ENCODE measurements at regions not wholly inside any gene's neighbourhood (a gene's known extent, or its start where the extent isn't known, plus 50 kb on each side); places are given as distances from the start of the nearest gene placed in this dataset.

DNA sequence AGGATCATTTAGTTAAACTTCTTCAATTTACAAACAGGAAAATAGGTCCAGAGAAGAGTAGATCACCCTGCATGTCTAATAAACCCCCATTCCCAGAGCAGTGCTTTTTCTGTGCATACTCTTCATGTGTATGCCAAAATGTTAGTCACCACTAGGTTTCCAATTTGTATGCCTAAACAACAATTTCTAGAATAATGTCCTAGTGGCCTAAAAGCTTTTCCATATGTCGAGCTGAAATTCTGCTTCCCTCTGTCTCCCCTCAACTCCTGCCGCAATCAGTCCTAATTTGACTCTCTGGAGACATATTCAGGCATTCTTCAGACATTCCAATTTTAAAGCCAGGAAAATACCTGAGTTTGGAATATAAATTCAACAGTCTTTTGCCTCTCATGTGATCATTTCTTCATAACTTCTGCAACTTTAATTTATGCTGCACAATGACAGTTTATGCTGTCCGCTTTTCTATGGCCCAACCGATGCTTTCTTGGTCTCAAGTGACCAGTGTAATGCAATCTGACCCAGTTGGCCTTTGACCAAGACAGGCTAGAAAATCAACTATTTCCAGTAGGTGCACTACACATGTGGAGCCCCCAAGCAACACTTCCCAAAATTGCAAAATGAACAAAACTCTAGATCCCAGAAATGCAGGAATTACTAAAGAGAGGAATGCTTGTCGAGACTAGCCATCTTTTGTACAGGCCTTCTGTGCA, 122.9 kb upstream of the FMR1 start:
- H3K4me3 ChIP-seq (ENCODE audit: low read depth, low read length) = no peak overlapping the region
- DNase-seq (ENCODE audit: low read depth) = no peak
- TF ChIP-seq CTCF (IDR thresholded peaks at IDR 0.05; ENCODE audit: insufficient read depth, low read depth, low read length) = no peak

DNA sequence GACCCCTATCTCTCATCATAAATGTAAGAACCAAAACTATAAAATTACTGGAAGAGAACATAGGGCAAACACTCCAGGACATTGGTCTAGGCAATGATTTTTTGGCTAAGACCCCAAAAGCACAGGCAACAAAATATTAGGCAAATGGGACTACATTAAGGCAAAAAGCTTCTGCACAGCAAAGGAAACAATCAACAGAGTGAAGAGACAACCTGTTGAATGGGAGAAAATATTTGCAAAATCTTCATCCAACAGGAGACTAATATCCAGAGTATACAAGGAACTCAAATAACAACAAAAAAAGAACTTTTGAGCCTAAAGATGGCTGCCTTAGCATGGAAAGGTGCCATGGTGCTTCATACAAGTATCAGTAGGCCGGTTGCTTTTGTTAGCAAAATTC, 111.1 kb upstream of the FMR1 start:
- no peak for DNase-seq (ENCODE audit: low read depth)
- no peak overlapping the region for H3K4me3 ChIP-seq (ENCODE audit: low read depth, low read length)

GRCh38 chrX:147803948-147804347, 107.8 kb upstream of the FMR1 start:
- DNase-seq (ENCODE audit: low read depth) = no peak
- TF ChIP-seq CTCF (IDR thresholded peaks at IDR 0.05; ENCODE audit: insufficient read depth, low read depth, low read length) = no peak
- H3K4me3 ChIP-seq (ENCODE audit: low read depth, low read length) = no peak overlapping the region

More for the DNA sequence above, 111.1 kb upstream of the FMR1 start:
- TF ChIP-seq CTCF (IDR thresholded peaks at IDR 0.05; ENCODE audit: insufficient read depth, low read depth, low read length) = no peak

- no peak for TF ChIP-seq CTCF (IDR thresholded peaks at IDR 0.05; ENCODE audit: insufficient read depth, low read depth, low read length)
Observed at GRCh38 chrX:147811803-147812202, 99.9 kb upstream of the FMR1 start.

DNA sequence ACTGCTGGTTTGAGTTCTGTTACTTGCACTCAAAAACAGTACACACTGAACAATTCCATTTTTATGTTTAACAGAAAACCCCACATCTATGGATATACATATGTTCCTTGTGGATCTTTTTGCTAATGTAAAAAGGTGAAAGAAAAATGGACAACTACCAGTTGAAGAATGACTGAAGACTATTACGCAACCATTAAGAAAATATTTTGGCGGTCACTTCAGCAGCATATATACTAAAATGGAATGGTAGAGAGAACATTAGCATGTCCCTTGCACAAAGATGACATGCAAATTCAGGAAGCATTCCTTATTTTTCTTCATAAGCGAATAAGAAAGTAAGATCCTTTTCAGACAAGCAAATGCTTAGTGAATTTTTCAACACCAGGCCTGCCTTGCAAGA, 84.6 kb upstream of the FMR1 start:
- TF ChIP-seq CTCF (IDR thresholded peaks at IDR 0.05; ENCODE audit: insufficient read depth, low read depth, low read length) = no peak
- DNase-seq (ENCODE audit: low read depth) = no peak
- H3K4me3 ChIP-seq (ENCODE audit: low read depth, low read length) = no peak overlapping the region

More at GRCh38 chrX:147811803-147812202, 99.9 kb upstream of the FMR1 start:
- no peak for DNase-seq (ENCODE audit: low read depth)
- no peak overlapping the region for H3K4me3 ChIP-seq (ENCODE audit: low read depth, low read length)

DNA sequence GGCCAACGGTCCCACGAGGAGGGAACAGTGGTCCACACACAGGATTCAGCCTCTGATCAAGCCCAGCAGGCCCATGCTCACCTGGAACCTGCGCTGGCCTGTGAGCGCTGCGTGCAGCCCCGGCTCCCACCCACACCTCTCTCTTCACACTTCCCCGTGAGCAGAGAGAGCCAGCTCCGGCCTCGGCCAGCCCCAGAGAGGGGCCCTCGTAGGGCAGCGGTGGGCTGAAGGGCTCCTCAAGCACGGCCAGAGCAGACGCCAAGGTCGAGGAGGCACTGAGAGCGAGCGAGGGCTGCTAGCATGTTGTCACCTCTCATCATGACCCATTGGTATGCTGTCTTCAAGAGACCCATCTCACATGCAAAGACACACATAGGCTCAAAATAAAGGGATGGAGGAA, 83.0 kb upstream of the FMR1 start:
- no peak overlapping the region for H3K4me3 ChIP-seq (ENCODE audit: low read depth, low read length)
- no peak for DNase-seq (ENCODE audit: low read depth)
- TF ChIP-seq CTCF (IDR thresholded peaks at IDR 0.05; ENCODE audit: insufficient read depth, low read depth, low read length) = no peak

All from fibroblast of villous mesenchyme (primary cell).